Uterus (tissue), 2 donors: ENCODE measurements at regions not wholly inside any gene's neighbourhood (a gene's known extent, or its start where the extent isn't known, plus 50 kb on each side); places are given as distances from the start of the nearest gene placed in this dataset.

Experiments
- CTCF ChIP-seq, 4 experiments: fragments of 200-600 bp in 2 of 4; fragments of 450-650 bp in 2 of 4; sonication (generic) in 2 of 4; IDR thresholded peaks; one replicate each; pipeline ENCODE4 v1.5.1; 2016 to 2019; ENCODE audit warnings: antibody characterized with exemption in 4 of 4, mild to moderate bottlenecking in 2 of 4, moderate library complexity in 1 of 4
- POLR2A ChIP-seq, 2 donors: fragments of 450-650 bp; IDR thresholded peaks; one replicate each; pipeline ENCODE4 v1.6.1; 2016; ENCODE audit warnings: antibody characterized with exemption in 2 of 2, mild to moderate bottlenecking in 1 of 2, moderate library complexity in 1 of 2

GRCh38 chr13:40484974-40485373 lies 181.5 kb downstream of the FOXO1 start:
- TF ChIP-seq CTCF (IDR thresholded peaks at IDR 0.05), result no peak
- TF ChIP-seq POLR2A (IDR thresholded peaks at IDR 0.05), result no peak
